ENCODE measurements at regions not wholly inside any gene's neighbourhood (a gene's known extent, or its start where the extent isn't known, plus 50 kb on each side); places are given as distances from the start of the nearest gene placed in this dataset.

DNA sequence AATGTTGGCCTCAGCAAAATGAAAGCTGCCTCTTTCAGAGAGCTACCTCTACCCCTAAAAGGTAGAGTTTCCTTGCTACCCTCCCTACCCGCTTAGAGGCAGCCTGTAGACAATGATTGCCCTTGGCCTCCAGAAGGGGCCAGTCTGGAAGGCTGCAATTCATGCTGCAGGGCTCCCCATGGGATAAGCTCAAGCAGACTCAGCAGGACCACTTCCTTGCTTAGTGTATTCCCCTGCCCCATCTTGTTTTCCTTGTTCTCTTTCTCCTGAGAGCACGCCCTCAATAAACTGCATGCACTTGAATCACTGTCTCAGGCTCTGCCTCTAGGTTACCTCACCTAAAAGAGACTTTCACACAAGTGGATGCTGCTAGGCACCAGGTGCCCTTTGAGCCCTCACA is 134.0 kb upstream of the CTNNB1 start:
- TF ChIP-seq, protein P1, sequence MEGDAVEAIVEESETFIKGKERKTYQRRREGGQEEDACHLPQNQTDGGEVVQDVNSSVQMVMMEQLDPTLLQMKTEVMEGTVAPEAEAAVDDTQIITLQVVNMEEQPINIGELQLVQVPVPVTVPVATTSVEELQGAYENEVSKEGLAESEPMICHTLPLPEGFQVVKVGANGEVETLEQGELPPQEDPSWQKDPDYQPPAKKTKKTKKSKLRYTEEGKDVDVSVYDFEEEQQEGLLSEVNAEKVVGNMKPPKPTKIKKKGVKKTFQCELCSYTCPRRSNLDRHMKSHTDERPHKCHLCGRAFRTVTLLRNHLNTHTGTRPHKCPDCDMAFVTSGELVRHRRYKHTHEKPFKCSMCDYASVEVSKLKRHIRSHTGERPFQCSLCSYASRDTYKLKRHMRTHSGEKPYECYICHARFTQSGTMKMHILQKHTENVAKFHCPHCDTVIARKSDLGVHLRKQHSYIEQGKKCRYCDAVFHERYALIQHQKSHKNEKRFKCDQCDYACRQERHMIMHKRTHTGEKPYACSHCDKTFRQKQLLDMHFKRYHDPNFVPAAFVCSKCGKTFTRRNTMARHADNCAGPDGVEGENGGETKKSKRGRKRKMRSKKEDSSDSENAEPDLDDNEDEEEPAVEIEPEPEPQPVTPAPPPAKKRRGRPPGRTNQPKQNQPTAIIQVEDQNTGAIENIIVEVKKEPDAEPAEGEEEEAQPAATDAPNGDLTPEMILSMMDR (IDR thresholded peaks at IDR 0.05) = no peak
- no peak for ATAC-seq
- WGBS, 3 donors = 95 to 99% (median 98%) methylated on average over 2 of the region's 2 CpGs

DNA sequence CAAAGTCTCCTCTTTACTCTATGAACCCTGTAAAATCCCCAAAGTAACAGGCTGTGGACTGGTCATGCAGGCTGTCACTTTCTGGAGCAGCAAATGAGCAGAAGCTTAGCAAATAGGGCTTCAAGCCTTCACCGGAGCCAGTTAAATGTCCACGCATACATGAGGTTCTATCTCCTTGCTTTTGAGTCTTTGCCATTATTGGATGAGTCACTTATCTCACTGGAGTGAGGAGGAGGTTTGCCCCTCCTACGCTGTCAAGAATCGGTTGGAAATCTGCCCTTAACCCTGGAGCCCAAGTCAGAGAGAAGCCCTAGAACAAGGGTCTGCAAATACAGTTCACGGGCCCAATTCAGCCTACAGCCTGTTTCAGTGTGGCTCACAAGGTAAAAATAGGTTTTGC is 126.1 kb upstream of the CTNNB1 start:
- no peaks in the 10 kb centered on the region for H3K27me3 ChIP-seq (ENCODE audit: insufficient read depth in 3 of 3, low read length in 2 of 3)
- no peaks in the 10 kb centered on the region for H3K9me3 ChIP-seq
- ATAC-seq = no peak
- H3K36me3 ChIP-seq (ENCODE audit: insufficient read depth in 1 of 2, low read depth in 1 of 2) = no peaks in the 10 kb centered on the region
- no peak for DNase-seq
- intact Hi-C loops (cut with DNase I) = no loop called here
- 83 to 88% (median 84%) methylated on average over 5 of the region's 5 CpGs for WGBS, 3 donors
- TF ChIP-seq, protein P1 (IDR thresholded peaks at IDR 0.05) = no peak
- no peak overlapping the region for H3K27ac ChIP-seq
- no peaks in the 10 kb centered on the region for H3K4me1 ChIP-seq
- H3K4me3 ChIP-seq = no peak overlapping the region

More for the DNA sequence above, 134.0 kb upstream of the CTNNB1 start:
- Histone ChIP-seq H3K4me1 (no peaks in the 10 kb centered on the region), H3K36me3 (ENCODE audit: insufficient read depth in 1 of 2, low read depth in 1 of 2) (no peaks in the 10 kb centered on the region), H3K4me3 (no peak overlapping the region), H3K9me3 (no peaks in the 10 kb centered on the region), H3K27ac (no peak overlapping the region), H3K27me3 (ENCODE audit: insufficient read depth in 3 of 3, low read length in 2 of 3) (no peaks in the 10 kb centered on the region)
- intact Hi-C loops (cut with DNase I) = no loop called here
- no peak for DNase-seq

DNA sequence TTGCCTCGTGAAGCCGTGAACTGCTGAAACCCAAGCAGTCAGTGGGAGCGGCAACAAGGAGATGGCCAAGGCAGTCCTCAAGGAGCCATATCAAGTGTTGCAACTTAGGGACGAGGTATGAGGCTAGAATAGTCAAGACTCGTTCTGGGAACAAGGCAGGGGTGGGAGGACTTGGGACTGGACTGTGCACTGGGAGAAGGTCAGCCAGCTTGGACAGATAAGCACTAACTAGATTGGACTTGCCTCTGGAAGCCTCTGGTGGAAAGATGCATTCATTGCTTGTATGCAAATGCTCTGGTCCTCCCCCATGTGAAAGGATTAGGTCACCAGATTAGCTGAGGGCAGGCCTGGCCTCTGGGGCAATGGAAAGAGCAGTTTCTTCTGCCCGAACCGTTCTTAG is 123.3 kb upstream of the CTNNB1 start:
- H3K27ac ChIP-seq = no peak overlapping the region
- H3K9me3 ChIP-seq = no peaks in the 10 kb centered on the region
- intact Hi-C loops (cut with DNase I) = no loop called here
- peak; percentile 47 to 55 for DNase-seq
- H3K4me3 ChIP-seq = no peak overlapping the region
- no peaks in the 10 kb centered on the region for H3K27me3 ChIP-seq (ENCODE audit: insufficient read depth in 3 of 3, low read length in 2 of 3)
- WGBS, 3 donors = 44 to 54% (median 50%) methylated on average over 7 of the region's 7 CpGs
- H3K4me1 ChIP-seq = no peaks in the 10 kb centered on the region
- TF ChIP-seq, protein P1 (IDR thresholded peaks at IDR 0.05) = no peak
- peak in 1 of 4 donors; percentile 34 for ATAC-seq
- no peaks in the 10 kb centered on the region for H3K36me3 ChIP-seq (ENCODE audit: insufficient read depth in 1 of 2, low read depth in 1 of 2)

DNA sequence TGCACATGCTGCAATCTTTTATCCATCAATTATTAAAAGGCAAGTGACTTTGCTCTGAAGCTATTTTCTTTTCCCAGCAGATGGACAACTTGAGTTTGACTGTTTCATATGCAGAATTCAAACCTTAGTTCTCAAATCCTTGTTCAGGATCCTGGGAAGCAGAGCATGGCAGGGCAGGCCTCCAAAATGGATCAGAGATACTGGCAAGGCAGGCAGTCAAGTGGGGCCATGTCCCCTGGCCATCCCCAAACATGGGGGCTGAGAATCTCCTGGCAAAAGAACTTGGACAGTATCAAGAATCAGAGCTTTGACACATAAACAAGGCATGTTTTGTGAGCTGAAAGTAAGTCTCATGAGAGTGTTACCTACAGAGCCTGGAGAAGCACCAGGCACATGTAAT is 122.9 kb upstream of the CTNNB1 start:
- no peak for DNase-seq
- intact Hi-C loops (cut with DNase I) = no loop called here
- no peak overlapping the region for H3K27ac ChIP-seq

DNA sequence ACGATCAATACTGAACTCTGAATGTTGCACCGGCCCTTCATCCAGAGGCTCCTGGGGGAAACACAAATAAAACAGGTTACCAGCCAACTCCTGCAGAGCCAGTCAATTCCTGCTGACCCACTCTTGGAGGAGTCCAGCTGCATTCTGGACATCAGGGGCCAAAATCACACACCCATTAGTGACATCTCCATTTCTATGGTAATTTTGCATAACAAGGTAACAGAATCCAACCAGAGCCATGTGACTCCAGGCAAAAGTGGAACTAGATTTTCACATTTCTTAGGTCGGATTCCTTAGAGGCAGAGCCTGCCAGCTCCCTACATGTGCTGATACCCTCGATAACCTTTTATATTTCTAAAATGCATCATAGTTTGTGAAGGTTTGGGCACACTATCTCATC is 119.2 kb upstream of the CTNNB1 start:
- no peaks in the 10 kb centered on the region for H3K4me1 ChIP-seq
- H3K9me3 ChIP-seq = no peaks in the 10 kb centered on the region
- H3K4me3 ChIP-seq = no peak overlapping the region
- ATAC-seq (no peak), DNase-seq (no peak)
- 53 to 60% (median 58%) methylated on average over 4 of the region's 4 CpGs for WGBS, 3 donors
- H3K27me3 ChIP-seq (ENCODE audit: insufficient read depth in 3 of 3, low read length in 2 of 3) = no peaks in the 10 kb centered on the region
- H3K27ac ChIP-seq = no peak overlapping the region
- TF ChIP-seq, protein P1 (IDR thresholded peaks at IDR 0.05) = no peak
- no peaks in the 10 kb centered on the region for H3K36me3 ChIP-seq (ENCODE audit: insufficient read depth in 1 of 2, low read depth in 1 of 2)
- intact Hi-C loops (cut with DNase I) = loop anchor here in 1 of 2 donors (5.0 kb wide), 1 partner anchor 882 kb away; the partner anchor contains the start of gene ULK4

More for the DNA sequence above, 122.9 kb upstream of the CTNNB1 start:
- Histone ChIP-seq H3K4me3 (no peak overlapping the region), H3K4me1 (no peaks in the 10 kb centered on the region), H3K9me3 (no peaks in the 10 kb centered on the region), H3K27me3 (ENCODE audit: insufficient read depth in 3 of 3, low read length in 2 of 3) (no peaks in the 10 kb centered on the region), H3K36me3 (ENCODE audit: insufficient read depth in 1 of 2, low read depth in 1 of 2) (no peaks in the 10 kb centered on the region)
- TF ChIP-seq, protein P1 (IDR thresholded peaks at IDR 0.05) = no peak
- no peak for ATAC-seq
